Aorta (tissue), 5 donors: ENCODE measurements at regions not wholly inside any gene's neighbourhood (a gene's known extent, or its start where the extent isn't known, plus 50 kb on each side); places are given as distances from the start of the nearest gene placed in this dataset.

Experiments
- ATAC-seq: fragments of 200-7000 bp; cut with Tn5 transposase; one replicate; pipeline ENCODE4 v1.9.1; 2022; ENCODE audit warnings: moderate library complexity; ENCODE audit not compliant: low FRiP score
- DNase-seq, 2 donors: peaks; one replicate each; pipeline ENCODE4 v3.0.0-alpha.2; 2020
- H3K27ac ChIP-seq, 2 donors: one replicate each; pipeline ENCODE4 v1.5.1; 2013; ENCODE audit warnings: low read length in 2 of 2, mild to moderate bottlenecking in 2 of 2, moderate library complexity in 2 of 2, control low read depth in 1 of 2, inconsistent platforms in 1 of 2, low read depth in 1 of 2
- H3K27me3 ChIP-seq, 2 donors: one replicate each; pipeline ENCODE4 v1.6.1; 2013; ENCODE audit warnings: control low read depth in 1 of 2, low read length in 1 of 2, mild to moderate bottlenecking in 1 of 2, moderate library complexity in 1 of 2; ENCODE audit not compliant: insufficient read depth in 2 of 2, control insufficient read depth in 1 of 2
- H3K36me3 ChIP-seq, 2 donors: one replicate each; pipeline ENCODE4 v1.6.1; 2013; ENCODE audit warnings: control low read depth in 1 of 2, low read length in 1 of 2, mild to moderate bottlenecking in 1 of 2; ENCODE audit not compliant: insufficient read depth in 2 of 2, control insufficient read depth in 1 of 2
- H3K4me1 ChIP-seq, 2 donors: one replicate each; pipeline ENCODE4 v1.6.1; 2013; ENCODE audit warnings: low read length in 2 of 2, control low read depth in 1 of 2, mild to moderate bottlenecking in 1 of 2, moderate library complexity in 1 of 2; ENCODE audit not compliant: insufficient read depth in 2 of 2, control insufficient read depth in 1 of 2
- H3K4me3 ChIP-seq, 2 donors: one replicate each; pipeline ENCODE4 v1.5.1; 2013; ENCODE audit warnings: low read length in 2 of 2, control low read depth in 1 of 2, mild to moderate bottlenecking in 1 of 2
- H3K9me3 ChIP-seq: one replicate; pipeline ENCODE4 v1.6.1; 2013; ENCODE audit warnings: mild to moderate bottlenecking, low read length; ENCODE audit not compliant: control insufficient read depth
- WGBS, 2 donors: extraction: QIAGEN DNeasy Blood & Tissue Kit; methylation state at CpG; one replicate each; pipeline ENCODE4 v1.1.7; 2013; 5-methylcytosine and 5-hydroxymethylcytosine counted together
- intact Hi-C, 2 donors: fragments of 100-400 bp; cut with DNase I; formaldehyde crosslinking; loops; one replicate each; pipeline versions ENCODE4 v1.14.2 to v1.15.0; 2022
- donor health status: healthy with polysubstance abuse.
- donor health status: Bipolar disorder and iron deficiency.
- donor health status: DM: no; HTN: no; CAD: no.
- donor health status: DM: no; HTN: no; CAD: no.
- donor health status: DM: yes; HTN: yes; CAD: no.

DNA sequence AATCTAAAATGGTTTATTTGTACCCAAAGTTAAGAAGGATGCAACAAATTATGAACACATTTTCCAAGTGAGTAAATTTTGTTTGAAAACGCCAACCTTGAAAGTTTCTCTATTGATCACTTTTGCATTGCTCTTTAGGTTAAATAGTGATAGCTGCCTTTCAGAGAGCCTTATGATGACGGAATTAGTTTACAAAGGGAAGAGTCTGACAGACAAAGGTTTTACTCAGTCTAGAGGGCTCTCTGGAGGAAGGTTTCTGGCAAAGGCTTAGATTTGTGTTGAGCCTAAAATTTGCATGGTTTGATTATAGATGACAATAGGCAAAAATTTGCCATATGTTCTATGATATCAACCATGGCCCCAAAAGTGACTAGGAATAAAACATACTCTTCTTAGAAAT, 95.9 kb upstream of the RUNX1 start:
- H3K27me3 ChIP-seq: no peaks in the 10 kb centered on the region
- DNase-seq: no peak
- 80 to 81% methylated on average over 2 of the region's 2 CpGs for WGBS, 2 donors
- H3K4me3 ChIP-seq: no peak overlapping the region
- intact Hi-C loops: no loop called here
- ATAC-seq: no peak
- H3K36me3 ChIP-seq: no peaks in the 10 kb centered on the region
- no peak overlapping the region for H3K27ac ChIP-seq
- H3K9me3 ChIP-seq: peaks cover 2% of the 10 kb centered on the region
- no peaks in the 10 kb centered on the region for H3K4me1 ChIP-seq

GRCh38 chr21:35142036-35142815, 93.1 kb upstream of the RUNX1 start:
- Histone ChIP-seq H3K4me3 (no peak overlapping the region), H3K27me3 (no peaks in the 10 kb centered on the region), H3K27ac (no peak overlapping the region), H3K9me3 (peaks cover 2% of the 10 kb centered on the region), H3K4me1 (no peaks in the 10 kb centered on the region), H3K36me3 (no peaks in the 10 kb centered on the region)
- intact Hi-C loops: no loop called here
- ATAC-seq (no peak), DNase-seq (no peak)
- WGBS, 2 donors: 32 to 59% methylated on average over 1 of the region's 1 CpG

DNA sequence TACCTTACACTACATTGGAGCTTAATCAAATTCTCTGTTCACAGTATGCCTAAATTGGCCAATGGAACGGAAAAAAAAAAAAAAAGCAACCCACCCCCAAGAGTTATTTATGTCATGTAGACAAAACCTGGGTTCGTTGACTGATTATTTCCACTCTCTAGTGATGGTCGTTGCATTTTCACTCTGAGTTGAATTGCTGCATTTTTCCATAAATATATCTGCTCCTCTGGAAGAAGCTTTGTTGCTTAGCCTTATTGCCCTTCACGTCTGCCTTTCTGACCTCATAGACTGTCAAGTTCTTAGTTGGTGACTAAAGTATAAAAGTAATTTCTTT, 90.2 kb upstream of the RUNX1 start:
- Histone ChIP-seq H3K4me1 (no peaks in the 10 kb centered on the region), H3K36me3 (no peaks in the 10 kb centered on the region), H3K4me3 (no peak overlapping the region), H3K9me3 (peaks cover 2% of the 10 kb centered on the region), H3K27me3 (no peaks in the 10 kb centered on the region), H3K27ac (no peak overlapping the region)
- intact Hi-C loops: no loop called here
- WGBS, 2 donors: 64 to 79% methylated on average over 4 of the region's 4 CpGs
- no peak for DNase-seq
- ATAC-seq: no peak

DNA sequence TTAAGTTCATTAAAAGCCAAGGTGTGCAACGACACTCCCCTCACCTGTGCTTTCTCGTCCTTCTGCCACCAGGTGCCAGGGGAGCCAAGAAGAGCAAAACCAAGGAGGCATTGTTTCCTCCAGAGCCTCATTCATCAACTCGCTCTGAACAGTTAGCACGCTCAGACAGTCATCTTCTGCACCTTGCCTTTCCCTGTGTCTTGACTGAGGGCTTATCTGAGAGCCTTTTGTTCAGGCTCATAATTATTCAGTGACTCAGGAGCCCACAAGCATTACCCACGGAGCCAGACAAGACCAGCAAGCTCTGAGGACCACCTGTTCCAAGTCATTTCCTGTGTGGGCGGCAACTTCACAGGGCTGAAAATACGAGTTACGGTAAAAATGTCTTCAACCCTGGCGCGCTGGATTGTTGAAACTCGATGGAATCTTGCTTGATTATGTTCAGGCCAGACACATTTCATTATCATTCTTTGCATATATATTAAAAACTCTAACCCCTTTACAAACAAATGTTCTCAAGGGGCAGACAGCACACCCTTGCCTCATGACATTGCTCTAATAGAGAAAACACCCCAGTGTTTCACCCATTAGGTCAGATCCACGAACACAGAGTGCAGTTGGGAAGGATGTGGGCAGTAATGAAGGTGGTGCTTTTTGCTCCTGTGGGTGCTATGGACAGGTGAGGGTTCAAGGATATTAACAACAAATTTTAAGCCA, 89.7 kb upstream of the RUNX1 start:
- ATAC-seq (no peak), DNase-seq (no peak)
- H3K4me3 ChIP-seq: no peak overlapping the region
- WGBS, 2 donors: 79 to 80% methylated on average over 12 of the region's 12 CpGs
- no peak overlapping the region for H3K27ac ChIP-seq
- H3K36me3 ChIP-seq: no peaks in the 10 kb centered on the region
- intact Hi-C loops: no loop called here
- no peaks in the 10 kb centered on the region for H3K27me3 ChIP-seq
- H3K9me3 ChIP-seq: peaks cover 2% of the 10 kb centered on the region
- no peaks in the 10 kb centered on the region for H3K4me1 ChIP-seq

DNA sequence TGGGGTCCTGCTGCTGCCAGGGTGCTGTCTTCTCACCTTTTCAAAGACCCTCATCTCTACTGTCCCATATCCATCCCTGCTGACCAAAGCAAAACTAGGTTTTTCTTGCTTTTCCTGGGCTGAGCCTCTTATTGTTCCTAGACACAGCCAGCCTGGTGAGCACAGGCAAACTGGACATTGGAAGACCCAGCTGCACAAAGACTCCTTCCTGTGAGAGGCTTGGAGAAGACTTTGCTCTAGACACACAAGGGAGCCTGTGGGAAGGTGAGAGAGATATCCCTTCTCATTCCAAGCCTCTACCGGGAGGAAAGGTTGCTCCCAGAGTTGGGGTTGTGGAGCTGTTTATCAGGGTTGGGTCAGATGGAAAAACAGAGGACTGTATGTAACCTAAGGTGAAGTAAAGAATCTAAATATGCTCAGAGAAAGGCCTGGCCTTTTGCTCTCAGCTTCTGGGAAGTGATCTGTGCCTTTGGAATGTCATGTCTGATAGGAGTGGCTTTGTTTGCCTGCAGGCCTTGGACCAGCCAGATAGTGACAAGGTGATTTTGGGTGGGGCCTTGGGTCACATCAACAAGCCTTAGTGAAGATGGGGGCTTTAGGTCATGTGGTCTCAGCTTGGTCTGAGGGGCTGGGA, 87.6 kb upstream of the RUNX1 start:
- H3K27ac ChIP-seq: no peak overlapping the region

DNA sequence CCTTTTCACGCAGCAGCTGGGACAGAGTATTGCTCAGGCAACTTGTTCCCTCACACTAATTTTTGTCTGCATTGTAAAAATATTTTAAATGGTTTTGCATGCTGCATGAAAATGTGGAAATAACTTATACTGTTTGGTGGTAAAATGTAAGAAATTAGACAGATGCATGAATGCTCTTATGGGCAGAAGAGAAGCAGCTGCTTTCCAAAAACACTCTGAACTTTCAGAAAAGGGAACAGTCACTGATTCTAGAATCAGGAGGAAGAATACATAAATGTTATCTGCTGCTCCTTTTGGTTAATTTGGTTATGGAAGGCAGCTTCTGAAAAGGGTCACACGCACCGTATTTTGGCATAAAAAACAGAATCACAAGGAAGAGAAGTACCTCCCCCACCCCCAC, 87.0 kb upstream of the RUNX1 start:
- peaks cover 2% of the 10 kb centered on the region for H3K9me3 ChIP-seq
- intact Hi-C loops: no loop called here
- H3K4me1 ChIP-seq: no peaks in the 10 kb centered on the region
- H3K27ac ChIP-seq: no peak overlapping the region
- no peak overlapping the region for H3K4me3 ChIP-seq
- H3K36me3 ChIP-seq: no peaks in the 10 kb centered on the region
- no peak for DNase-seq
- H3K27me3 ChIP-seq: no peaks in the 10 kb centered on the region
- WGBS, 2 donors: 85 to 89% methylated on average over 3 of the region's 3 CpGs
- no peak for ATAC-seq

More for the DNA sequence above, 87.6 kb upstream of the RUNX1 start:
- Histone ChIP-seq H3K4me1 (no peaks in the 10 kb centered on the region), H3K27me3 (no peaks in the 10 kb centered on the region), H3K4me3 (no peak overlapping the region), H3K36me3 (no peaks in the 10 kb centered on the region), H3K9me3 (peaks cover 1% of the 10 kb centered on the region)
- DNase-seq: no peak
- no peak for ATAC-seq
- intact Hi-C loops: no loop called here
- 68 to 74% methylated on average over 1 of the region's 1 CpG for WGBS, 2 donors

DNA sequence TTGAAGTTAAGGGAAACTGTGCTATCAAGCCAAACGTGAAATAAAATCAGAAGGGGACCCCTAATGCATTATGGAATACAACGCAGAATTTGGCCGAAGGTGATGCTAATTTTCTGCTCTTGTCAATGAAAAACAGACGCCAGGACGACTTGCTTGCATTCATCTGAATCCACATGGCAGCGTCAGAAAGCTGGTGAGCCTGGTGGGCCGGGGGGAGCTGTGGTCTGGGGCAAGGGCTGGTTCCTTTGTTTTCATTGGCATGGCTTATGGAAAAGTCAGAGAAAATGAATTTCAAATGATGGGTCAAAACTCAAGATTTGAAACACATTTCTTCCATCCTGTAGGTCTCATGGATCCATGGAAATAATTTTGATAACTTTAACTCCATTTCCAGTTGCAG, 86.4 kb upstream of the RUNX1 start:
- no peaks in the 10 kb centered on the region for H3K4me1 ChIP-seq
- 62 to 80% methylated on average over 7 of the region's 7 CpGs for WGBS, 2 donors
- no peaks in the 10 kb centered on the region for H3K36me3 ChIP-seq
- no peaks in the 10 kb centered on the region for H3K27me3 ChIP-seq
- intact Hi-C loops: no loop called here
- H3K4me3 ChIP-seq: no peak overlapping the region
- H3K27ac ChIP-seq: no peak overlapping the region
- no peak for DNase-seq
- H3K9me3 ChIP-seq: peaks cover 2% of the 10 kb centered on the region
- ATAC-seq: no peak

- Histone ChIP-seq H3K27ac (no peak overlapping the region), H3K27me3 (no peaks in the 10 kb centered on the region), H3K4me1 (no peaks in the 10 kb centered on the region), H3K9me3 (peaks cover 2% of the 10 kb centered on the region), H3K4me3 (no peak overlapping the region), H3K36me3 (no peaks in the 10 kb centered on the region)
- WGBS, 2 donors: 51 to 71% methylated on average over 2 of the region's 2 CpGs
- intact Hi-C loops: no loop called here
- DNase-seq: no peak
- ATAC-seq: no peak
These were observed 85.2 kb upstream of the RUNX1 start for GRCh38 chr21:35134309-35134708.

- intact Hi-C loops: no loop called here
- ATAC-seq (no peak), DNase-seq (no peak)
- H3K4me1 ChIP-seq: no peaks in the 10 kb centered on the region
- no peaks in the 10 kb centered on the region for H3K27me3 ChIP-seq
- peaks cover 3% of the 10 kb centered on the region for H3K9me3 ChIP-seq
- H3K27ac ChIP-seq: no peak overlapping the region
- 95 to 97% methylated on average over 3 of the region's 3 CpGs for whole genome bisulfite sequencing, 2 donors
- H3K4me3 ChIP-seq: no peak overlapping the region
- no peaks in the 10 kb centered on the region for H3K36me3 ChIP-seq
These were observed 79.4 kb upstream of the RUNX1 start for GRCh38 chr21:35128536-35128935.
